IPS-NIHi11 (cell line): ENCODE measurements at regions not wholly inside any gene's neighbourhood (a gene's known extent, or its start where the extent isn't known, plus 50 kb on each side); places are given as distances from the start of the nearest gene placed in this dataset.

Source experiments
- DNase-seq: peaks from one replicate; pipeline ENCODE4 v3.0.0; 2012; ENCODE audit warnings: mixed read lengths, low spot score

GRCh38 chr14:97395068-97395467 is 597.9 kb downstream of the VRK1 start:
- DNase-seq = no peak

DNA sequence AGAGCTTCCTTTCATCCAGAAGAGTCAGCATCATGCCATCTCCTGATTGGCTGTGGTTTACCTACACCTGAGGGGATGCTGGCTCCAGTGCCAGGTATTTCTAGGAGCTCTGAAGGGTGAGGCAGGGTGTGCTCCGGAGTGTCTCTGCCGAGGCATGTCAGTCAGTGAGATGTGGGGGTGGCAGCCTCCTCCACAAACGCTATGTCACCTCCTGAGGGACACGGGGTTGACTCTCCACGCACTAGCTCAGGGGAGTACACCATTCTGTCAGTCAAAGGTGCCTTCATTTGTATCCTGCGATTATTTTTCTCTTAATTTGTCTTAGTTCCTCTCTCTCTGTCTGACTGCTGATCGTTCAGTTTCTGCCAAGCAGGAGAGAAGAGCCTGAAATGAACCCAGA is 604.5 kb downstream of the VRK1 start:
- no peak for DNase-seq

DNA sequence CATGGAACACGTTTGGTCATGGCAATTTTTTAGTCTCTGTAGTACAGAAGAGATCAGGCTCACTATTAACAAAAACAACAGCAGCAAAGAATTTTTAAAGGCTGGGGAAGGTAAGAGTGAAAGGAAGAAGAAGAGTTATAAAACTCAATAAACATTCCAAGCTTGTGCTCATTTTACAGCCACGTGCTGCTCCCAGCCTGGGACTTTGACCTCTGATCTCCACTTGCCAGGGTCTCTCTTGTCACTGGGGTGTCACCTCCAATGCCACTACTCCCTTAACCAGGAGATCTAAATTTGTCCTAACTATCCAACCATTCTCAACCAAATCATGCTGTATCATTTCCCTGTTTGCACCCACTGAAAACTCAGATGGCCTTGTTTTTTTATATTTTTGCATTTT is 605.1 kb downstream of the VRK1 start:
- DNase-seq = no peak

DNA sequence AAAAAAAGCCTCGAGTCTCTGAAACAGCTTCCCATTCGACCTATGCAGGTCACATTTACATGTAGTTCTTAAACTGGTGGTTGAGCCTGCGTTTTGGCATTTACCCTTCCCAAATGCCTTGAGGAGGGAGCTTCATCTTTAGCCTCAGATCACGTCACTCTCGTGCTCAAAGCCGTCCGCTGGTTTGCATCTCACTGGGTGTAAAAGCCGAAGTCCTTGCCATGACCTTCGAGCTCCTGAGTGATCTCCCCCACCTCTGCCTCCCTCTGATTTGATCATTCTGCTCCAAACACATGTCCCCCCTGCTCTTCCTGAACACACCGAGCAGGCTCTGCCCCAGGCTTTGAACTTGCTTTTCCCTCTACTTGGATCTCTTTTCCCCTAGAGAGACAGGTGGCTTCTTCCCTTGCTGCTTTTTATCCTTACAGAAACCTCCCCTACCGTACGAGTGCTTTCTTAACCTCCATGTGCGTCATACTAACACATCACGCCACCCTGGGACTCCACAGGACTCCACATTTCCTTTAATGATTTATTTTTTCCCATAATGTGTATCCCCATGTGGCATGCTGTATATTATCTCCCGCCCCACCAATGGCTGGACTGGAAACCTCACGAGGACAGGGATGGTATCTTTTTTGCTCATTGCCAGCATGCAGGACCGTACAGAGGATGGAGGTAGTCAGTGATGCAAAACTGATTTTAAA is 610.7 kb downstream of the VRK1 start:
- no peak for DNase-seq

DNA sequence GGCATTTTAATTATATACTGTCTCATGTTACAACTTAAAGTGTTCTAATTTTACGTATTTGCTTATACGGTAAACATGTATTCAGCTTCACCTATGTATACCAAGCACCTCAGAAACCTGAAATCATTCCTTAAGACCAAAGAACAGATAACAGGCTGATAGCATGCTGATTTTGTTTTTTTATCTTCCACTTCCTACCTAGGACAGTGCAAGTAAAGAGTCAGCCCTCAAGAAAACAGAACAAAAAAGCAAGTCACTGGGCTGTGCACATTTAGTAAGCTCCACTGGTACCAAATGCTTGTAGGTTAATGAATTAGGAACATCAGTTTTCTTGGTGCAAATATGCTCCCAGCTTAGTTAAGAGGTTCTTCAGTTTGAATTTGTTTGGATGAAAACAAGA is 611.3 kb downstream of the VRK1 start:
- no peak for DNase-seq

- DNase-seq = no peak
Observed at GRCh38 chr14:97408937-97409815, 612.0 kb downstream of the VRK1 start.

DNA sequence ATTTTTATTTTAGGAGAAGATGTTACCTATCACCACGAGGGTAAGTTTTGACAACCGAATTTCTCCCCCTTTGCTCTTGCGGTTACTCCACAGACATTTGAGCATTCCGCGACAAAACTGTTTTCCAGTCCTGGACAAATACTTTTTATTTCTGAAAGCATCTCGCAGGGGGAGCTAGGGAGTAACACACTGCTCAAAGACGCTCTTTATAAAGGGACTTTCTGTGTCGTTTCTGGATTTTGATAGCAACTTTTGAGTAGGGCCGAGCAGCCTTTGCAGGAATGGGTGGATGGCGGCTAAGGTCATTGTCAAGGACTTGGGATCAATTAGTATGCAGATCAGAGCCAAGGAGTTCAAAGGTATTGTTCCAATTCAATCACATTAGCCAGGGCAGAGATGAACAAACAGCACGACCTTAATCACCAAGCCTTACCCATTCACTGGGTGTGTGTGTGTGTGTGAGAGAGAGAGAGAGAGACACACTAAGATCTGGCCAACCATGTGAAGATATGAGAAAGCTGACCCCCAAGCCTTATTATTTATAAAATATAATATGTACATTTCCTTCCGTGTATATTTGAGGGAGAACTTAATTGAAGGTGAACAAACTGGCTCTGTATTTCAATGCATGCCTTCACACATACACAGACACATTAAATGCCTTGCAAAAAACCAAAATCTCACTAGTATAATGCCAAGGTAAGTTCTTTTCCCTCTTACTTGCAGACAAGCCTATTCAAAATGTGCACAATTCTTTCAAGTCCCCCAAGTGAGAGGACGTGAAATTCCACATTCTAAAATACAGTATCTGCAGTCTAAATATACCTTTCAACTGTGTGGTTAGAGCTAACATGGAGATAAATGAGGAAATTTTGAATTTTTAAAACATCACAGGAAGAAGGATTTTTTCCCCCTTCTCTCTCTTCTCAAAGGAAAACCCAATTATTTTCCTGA is 613.8 kb downstream of the VRK1 start:
- peak; percentile 15 for DNase-seq

GRCh38 chr14:97411938-97412612 is 614.9 kb downstream of the VRK1 start:
- DNase-seq = peak; percentile 33

DNA sequence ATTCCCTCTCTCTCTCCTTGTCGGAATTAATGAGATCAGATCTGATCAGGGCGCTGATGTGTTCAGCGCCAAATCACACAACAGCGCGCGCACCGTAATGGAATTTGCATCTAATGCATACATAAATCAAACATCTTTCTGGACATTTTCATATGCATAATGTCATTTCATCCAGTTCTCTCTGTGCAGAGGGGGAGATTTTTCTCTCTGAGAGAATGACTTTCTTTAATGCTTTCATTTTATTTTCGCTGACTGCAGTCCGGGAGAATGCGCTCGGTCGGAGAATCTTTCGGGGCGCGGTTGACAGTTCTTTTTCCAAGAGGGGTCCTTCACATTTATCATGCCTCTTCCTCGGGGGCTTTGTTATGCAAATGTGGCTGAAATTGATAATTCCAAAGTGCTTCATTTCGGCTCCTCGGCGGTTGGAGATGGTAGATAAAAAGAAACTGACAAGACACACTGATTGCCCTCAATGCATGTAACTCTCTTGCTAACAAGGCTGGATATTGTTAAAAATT is 615.9 kb downstream of the VRK1 start:
- DNase-seq = no peak

- DNase-seq = peak; percentile 56
Observed at GRCh38 chr14:97413966-97414717, 617.0 kb downstream of the VRK1 start.

DNA sequence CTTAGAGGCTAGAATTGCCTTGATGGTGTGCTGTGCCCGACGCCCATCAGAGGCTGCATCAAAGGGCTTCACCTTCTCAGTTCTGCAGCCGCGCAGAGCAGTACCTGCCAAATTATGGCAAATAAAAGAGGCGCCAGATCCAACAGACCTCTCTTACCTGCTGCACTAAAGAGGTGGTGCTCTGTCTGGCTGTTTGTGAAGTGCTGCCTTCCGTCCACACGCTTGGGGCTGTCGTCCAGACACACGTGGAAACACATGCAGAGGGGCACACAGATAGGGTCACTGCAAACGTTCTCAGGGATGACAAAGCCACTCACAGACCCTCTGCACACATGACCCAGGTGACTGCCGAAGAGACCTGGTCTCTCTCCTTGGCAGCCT is 617.5 kb downstream of the VRK1 start:
- DNase-seq = no peak

GRCh38 chr14:97415907-97416306 is 618.7 kb downstream of the VRK1 start:
- DNase-seq = no peak

DNA sequence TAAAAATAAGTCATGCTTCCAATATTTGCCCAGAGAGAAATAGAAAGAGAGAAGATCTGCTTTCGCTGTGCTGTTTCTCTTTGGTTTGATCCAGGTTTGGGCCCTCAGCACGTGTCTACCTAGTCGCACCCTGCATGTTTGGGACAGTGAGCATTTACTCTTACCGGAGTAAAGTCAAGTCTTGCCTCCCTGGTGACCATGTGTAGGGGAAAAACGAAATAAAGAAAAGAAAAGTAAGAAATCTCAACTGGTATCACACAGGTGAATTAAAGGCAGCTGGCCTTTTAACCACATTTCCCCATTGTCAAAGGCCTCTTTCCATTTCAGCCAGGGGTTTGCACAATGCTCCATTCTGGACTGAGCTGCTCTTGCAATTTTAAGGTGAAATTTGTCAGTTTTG is 619.4 kb downstream of the VRK1 start:
- no peak for DNase-seq

- DNase-seq = no peak
Observed at GRCh38 chr14:97417331-97417730, 620.1 kb downstream of the VRK1 start.

GRCh38 chr14:97420211-97420610 is 623.0 kb downstream of the VRK1 start:
- no peak for DNase-seq

DNA sequence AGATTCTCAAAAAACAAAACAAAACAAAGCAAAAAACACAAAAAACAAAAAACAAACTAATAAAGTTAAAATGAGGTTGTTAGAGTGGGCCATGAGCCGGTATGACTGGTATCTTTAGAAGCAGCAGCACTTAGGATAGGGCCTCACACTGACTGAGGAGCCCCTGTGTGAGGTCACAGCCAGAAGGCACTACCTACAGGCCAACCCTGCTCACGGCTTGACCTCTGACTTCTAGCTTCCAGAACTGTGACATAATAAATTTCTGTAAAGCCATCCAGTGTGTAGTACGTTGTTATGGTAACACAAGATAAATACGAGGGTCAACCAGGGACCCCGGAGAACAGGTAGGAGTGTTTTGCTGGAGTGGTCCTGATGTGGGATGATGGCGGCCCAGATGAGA is 629.6 kb downstream of the VRK1 start:
- DNase-seq = no peak

- DNase-seq = no peak
Observed at GRCh38 chr14:97428808-97429440, 631.7 kb downstream of the VRK1 start.

- DNase-seq = no peak
Observed at GRCh38 chr14:97432586-97432985, 635.4 kb downstream of the VRK1 start.

DNA sequence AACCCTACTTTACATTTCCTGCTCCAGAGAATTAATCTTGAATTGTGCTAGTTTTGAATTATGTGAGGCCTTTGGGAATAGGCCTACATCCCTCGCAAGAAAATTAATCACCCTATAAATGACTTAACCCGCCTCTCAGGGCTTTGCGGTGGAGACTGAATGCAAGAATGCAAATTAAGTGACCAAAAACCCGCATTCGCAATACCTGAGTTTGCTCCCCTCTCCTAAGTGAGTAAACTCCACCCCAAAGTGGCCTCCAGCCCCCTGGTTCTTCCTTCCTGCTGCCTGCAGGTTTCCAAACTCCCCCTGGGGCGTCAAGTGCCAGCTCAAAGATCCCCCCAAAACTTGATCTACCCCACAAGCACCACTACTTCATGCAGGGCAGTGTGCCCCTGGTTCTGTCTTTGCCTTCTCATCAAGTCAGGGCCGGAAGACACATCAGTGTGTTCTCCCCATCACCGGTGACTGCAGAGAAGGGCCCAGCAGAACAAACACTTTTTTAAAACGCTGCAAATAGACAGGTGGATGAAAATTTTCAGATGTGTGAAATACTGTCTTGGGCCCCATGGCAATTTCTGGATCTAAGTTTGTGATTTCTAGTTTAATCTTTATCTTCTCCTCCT is 644.7 kb downstream of the VRK1 start:
- no peak for DNase-seq

DNA sequence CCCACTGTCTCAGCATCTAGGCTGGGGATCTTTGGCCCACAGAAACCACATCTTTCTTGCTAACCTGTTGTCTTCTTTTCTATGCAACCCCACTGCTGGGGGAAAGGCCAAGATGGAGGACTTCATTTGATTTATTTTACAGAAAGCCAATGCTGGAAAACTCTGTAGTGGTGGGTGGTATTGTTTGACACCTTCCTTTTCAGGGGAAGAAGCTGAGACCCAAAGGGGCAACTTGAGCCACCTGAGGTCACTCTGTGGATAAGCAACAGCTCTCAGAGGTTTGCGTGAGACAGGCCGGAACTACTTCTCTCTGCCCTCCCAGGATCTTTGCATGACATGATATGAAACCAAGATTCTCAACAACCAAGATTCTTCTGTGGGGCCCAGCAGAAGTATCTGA is 645.2 kb downstream of the VRK1 start:
- no peak for DNase-seq
